ENCODE measurements at regions not wholly inside any gene's neighbourhood (a gene's known extent, or its start where the extent isn't known, plus 50 kb on each side); places are given as distances from the start of the nearest gene placed in this dataset.
"Not testable (repeated sequence)": the region's sequence is repeated elsewhere in the genome, so short reads cannot be mapped to it uniquely, and the experiment has no call there.

- H3K4me3 ChIP-seq (ENCODE audit: low read depth, low read length) = no peak overlapping the region
- TF ChIP-seq CTCF (IDR thresholded peaks at IDR 0.05; ENCODE audit: low read depth, low read length) = no peak
- no peak for DNase-seq (ENCODE audit: low read depth, low spot score)
- in situ Hi-C loops (cut with HindIII; ENCODE audit: low sequenced_read_pairs) = no loop called here
Observed at GRCh38 chr10:117431160-117431559, 55.9 kb upstream of the PDZD8 start.

GRCh38 chr10:117430535-117430934, 55.3 kb upstream of the PDZD8 start:
- DNase-seq (ENCODE audit: low read depth, low spot score); in situ Hi-C loops (cut with HindIII; ENCODE audit: low sequenced_read_pairs); H3K4me3 ChIP-seq (ENCODE audit: low read depth, low read length): not testable (repeated sequence)

GRCh38 chr10:117429643-117430265, 54.5 kb upstream of the PDZD8 start:
- no peak for DNase-seq (ENCODE audit: low read depth, low spot score)
- in situ Hi-C loops (cut with HindIII; ENCODE audit: low sequenced_read_pairs) = no loop called here
- TF ChIP-seq CTCF (IDR thresholded peaks at IDR 0.05; ENCODE audit: low read depth, low read length) = no peak
- no peak overlapping the region for H3K4me3 ChIP-seq (ENCODE audit: low read depth, low read length)

GRCh38 chr10:117427356-117427755, 52.1 kb upstream of the PDZD8 start:
- in situ Hi-C loops (cut with HindIII; ENCODE audit: low sequenced_read_pairs) = no loop called here
- TF ChIP-seq CTCF (IDR thresholded peaks at IDR 0.05; ENCODE audit: low read depth, low read length) = no peak
- H3K4me3 ChIP-seq (ENCODE audit: low read depth, low read length) = no peak overlapping the region
- no peak for DNase-seq (ENCODE audit: low read depth, low spot score)

GRCh38 chr10:117425974-117426566, 50.8 kb upstream of the PDZD8 start:
- TF ChIP-seq CTCF (IDR thresholded peaks at IDR 0.05; ENCODE audit: low read depth, low read length) = no peak
- in situ Hi-C loops (cut with HindIII; ENCODE audit: low sequenced_read_pairs) = no loop called here
- DNase-seq (ENCODE audit: low read depth, low spot score) = no peak
- H3K4me3 ChIP-seq (ENCODE audit: low read depth, low read length) = no peak overlapping the region

- in situ Hi-C loops (cut with HindIII; ENCODE audit: low sequenced_read_pairs) = no loop called here
Observed at GRCh38 chr10:117424883-117425649, 49.8 kb upstream of the PDZD8 start.

More at GRCh38 chr10:117424883-117425649, 49.8 kb upstream of the PDZD8 start:
- DNase-seq (ENCODE audit: low read depth, low spot score) = no peak
- no peak overlapping the region for H3K4me3 ChIP-seq (ENCODE audit: low read depth, low read length)
- TF ChIP-seq CTCF (IDR thresholded peaks at IDR 0.05; ENCODE audit: low read depth, low read length) = no peak

Data from astrocyte of the spinal cord (primary cell).